ENCODE measurements at regions not wholly inside any gene's neighbourhood (a gene's known extent, or its start where the extent isn't known, plus 50 kb on each side); places are given as distances from the start of the nearest gene placed in this dataset.

GRCh38 chr5:22970956-22971618 is 117.9 kb upstream of the CDH12 start:
- H3K4me3 ChIP-seq (replicated peaks in 1 of 3; ENCODE audit: insufficient read depth in 1 of 3, low read depth in 2 of 3, low read length in 3 of 3), result no peak overlapping the region
- no peak overlapping the region for H2AFZ ChIP-seq (ENCODE audit: low read length)
- no peak overlapping the region for H3K9ac ChIP-seq (ENCODE audit: insufficient read depth, low read depth, low read length)
- no peaks in the 10 kb centered on the region for H4K20me1 ChIP-seq (ENCODE audit: insufficient read depth, low read length)
- intact Hi-C loops (cut with micrococcal nuclease; ENCODE audit: unreplicated experiment), result no loop called here
- CTCF ChIA-PET (ENCODE audit: low intra/inter-chr PET ratio, low total read pairs), result no interaction called here
- H3K4me1 ChIP-seq (ENCODE audit: insufficient read depth, low read length), result no peaks in the 10 kb centered on the region
- H3K4me2 ChIP-seq (ENCODE audit: low read depth, low read length), result no peak overlapping the region
- ATAC-seq (no peak), DNase-seq (ENCODE audit: low spot score) (no peak), FAIRE-seq (no peak)
- H3K36me3 ChIP-seq (replicated peaks in 1 of 2; ENCODE audit: control insufficient read depth in 1 of 2, insufficient read depth in 2 of 2, low read length in 2 of 2), result no peaks in the 10 kb centered on the region
- TF ChIP-seq GMEB2 (CRISPR knock-in tag; IDR thresholded peaks at IDR 0.05; ENCODE audit: low read depth) (no peak), ZNF407 (CRISPR knock-in tag; IDR thresholded peaks at IDR 0.05; ENCODE audit: not compliant biosample characterization) (no peak), ZNF501 (CRISPR knock-in tag; IDR thresholded peaks at IDR 0.05) (no peak), ELK4 (CRISPR knock-in tag; IDR thresholded peaks at IDR 0.05; ENCODE audit: borderline replicate concordance) (no peak)
- no TSS peak for BruUV-seq (replicated peaks)
- 17% methylated on average over 1 of the region's 8 CpGs for WGBS (ENCODE audit: low lambda C conversion rate)
- in situ Hi-C loops (cut with HindIII; ENCODE audit: extremely low pct_ligation_motif_present, low pct_unique_long_range_greater_than_20kb), result no loop called here
- POLR2A ChIA-PET, result no interaction called here
- no peaks in the 10 kb centered on the region for H3K79me2 ChIP-seq (ENCODE audit: insufficient read depth, low read length)
- H3K27me3 ChIP-seq (ENCODE audit: control insufficient read depth in 1 of 2, insufficient read depth in 2 of 2, low read length in 2 of 2), result no peaks in the 10 kb centered on the region
- H3K27ac ChIP-seq (ENCODE audit: extremely low read length, insufficient read depth, low read length), result no peak overlapping the region
- peaks cover 43% of the 10 kb centered on the region for H3K9me3 ChIP-seq (ENCODE audit: low read length)

Data from HepG2 (cell line).